Stimulated activated naive CD8-positive, alpha-beta T cell treated with anti-CD3 and anti-CD28 coated beads, Interleukin-15, Interleukin-2, amounts not matched to agents 100 U/mL and 50 U/mL, for 24 hours (primary cell): ENCODE measurements at regions not wholly inside any gene's neighbourhood (a gene's known extent, or its start where the extent isn't known, plus 50 kb on each side); places are given as distances from the start of the nearest gene placed in this dataset.
"Not testable (repeated sequence)": the region's sequence is repeated elsewhere in the genome, so short reads cannot be mapped to it uniquely, and the experiment has no call there.

Experiments
- ATAC-seq: fragments of 150-1000 bp; cut with Tn5 transposase; one replicate; pipeline ENCODE4 v1.10.0; 2021
- DNase-seq: peaks from one replicate; pipeline ENCODE4 v3.0.0; 2021

DNA sequence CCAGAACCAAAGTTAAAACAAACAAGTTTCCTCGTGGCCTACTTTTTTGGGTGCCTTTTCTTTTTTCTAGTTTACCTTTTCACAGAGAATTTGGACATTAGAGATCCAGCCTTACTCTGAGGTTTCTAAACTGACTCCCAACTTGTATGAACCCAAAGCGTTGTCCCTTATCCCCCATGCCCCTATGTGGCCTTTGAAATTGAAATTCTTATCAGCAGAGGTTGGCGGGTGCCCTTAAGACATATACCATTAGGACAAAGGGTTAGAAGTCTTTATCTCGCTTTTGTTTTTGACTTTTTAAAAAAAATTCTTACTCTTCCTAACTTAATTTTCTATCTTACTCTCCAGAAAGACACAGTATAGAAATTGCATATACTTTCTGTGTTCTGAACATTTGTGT lies 76.3 kb upstream of the C7orf33 start:
- ATAC-seq (no peak), DNase-seq (no peak)

- ATAC-seq = no peak
- DNase-seq = no peak
Observed at GRCh38 chr7:148515237-148515636, 75.3 kb upstream of the C7orf33 start.

GRCh38 chr7:148515728-148516695 lies 74.6 kb upstream of the C7orf33 start:
- DNase-seq = no peak

DNA sequence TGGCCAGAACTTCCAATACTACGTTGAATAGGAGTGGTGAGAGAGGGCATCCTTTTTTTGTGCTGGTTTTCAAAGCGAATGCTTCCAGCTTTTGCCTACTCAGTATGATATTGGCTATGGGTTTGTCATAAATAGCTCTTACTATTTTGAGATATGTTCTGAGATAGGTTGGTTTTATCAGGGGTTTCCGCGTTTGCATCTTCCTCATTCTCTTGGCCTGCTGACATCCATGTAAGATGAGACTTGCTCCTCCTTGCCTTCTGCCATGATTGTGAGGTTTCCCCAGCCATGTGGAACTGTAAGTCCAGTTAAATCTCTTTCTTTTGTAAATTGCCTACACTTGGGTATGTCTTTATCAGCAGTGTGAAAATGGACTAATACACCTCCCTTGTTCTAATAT lies 71.2 kb upstream of the C7orf33 start:
- DNase-seq, ATAC-seq: not testable (repeated sequence)

More at GRCh38 chr7:148515728-148516695, 74.6 kb upstream of the C7orf33 start:
- no peak for ATAC-seq

- no peak for ATAC-seq
- no peak for DNase-seq
Observed at GRCh38 chr7:148521271-148521670, 69.3 kb upstream of the C7orf33 start.

DNA sequence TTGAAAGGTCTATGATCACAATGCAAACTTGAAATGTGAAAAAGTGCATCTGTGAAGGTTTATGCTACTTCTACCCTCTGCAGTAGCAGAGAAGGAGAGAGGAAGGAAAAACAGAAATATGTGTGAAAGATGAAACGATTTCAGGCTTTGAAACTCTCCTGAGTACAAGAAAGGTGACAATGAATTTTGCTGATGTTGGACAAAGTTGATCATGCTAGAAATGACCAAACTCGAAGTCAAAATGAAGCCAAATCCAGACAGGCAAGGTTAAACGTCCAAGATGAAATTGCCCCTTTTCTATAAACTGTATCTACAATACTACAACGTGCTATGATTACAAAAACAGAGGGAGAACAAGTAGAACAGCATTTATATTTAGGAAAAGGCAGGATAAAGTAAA lies 67.0 kb upstream of the C7orf33 start:
- DNase-seq = no peak
- no peak for ATAC-seq

- DNase-seq (no peak), ATAC-seq (no peak)
Observed at GRCh38 chr7:148524479-148525224, 65.9 kb upstream of the C7orf33 start.

DNA sequence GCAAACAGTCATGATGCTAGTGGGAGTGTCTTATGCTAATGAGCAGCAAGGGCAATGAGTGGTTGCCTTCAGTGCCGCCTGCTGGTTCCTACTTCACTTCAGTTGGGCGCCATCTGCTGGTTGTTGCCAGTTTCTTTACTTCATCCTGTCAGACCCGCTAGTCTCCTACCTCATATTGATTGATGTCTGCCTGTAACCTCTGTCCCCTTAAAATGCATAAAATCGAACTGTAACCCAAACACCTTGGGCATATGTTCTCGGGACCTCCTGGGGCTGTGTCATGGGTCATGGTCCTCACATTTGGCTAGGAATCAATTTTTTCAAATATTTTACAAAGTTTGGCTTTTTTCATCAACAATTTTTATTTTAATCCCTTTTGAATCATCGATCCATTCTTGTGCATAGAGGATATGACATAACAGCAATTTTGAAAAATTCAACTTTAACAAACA lies 62.8 kb upstream of the C7orf33 start:
- ATAC-seq = peak; percentile 98
- DNase-seq = peak; percentile 90

- DNase-seq (peak; percentile 24), ATAC-seq (peak; percentile 72)
Observed at GRCh38 chr7:148535217-148535616, 55.3 kb upstream of the C7orf33 start.

GRCh38 chr7:148537435-148537834 lies 53.1 kb upstream of the C7orf33 start:
- ATAC-seq (no peak), DNase-seq (no peak)

- no peak for DNase-seq
- no peak for ATAC-seq
Observed at GRCh38 chr7:148540041-148540738, 50.4 kb upstream of the C7orf33 start.
